Mesothelial cell of epicardium (in vitro differentiated cells): ENCODE measurements at regions not wholly inside any gene's neighbourhood (a gene's known extent, or its start where the extent isn't known, plus 50 kb on each side); places are given as distances from the start of the nearest gene placed in this dataset.

Experiments used
- DNase-seq, 2 experiments: peaks; one replicate each; pipeline ENCODE4 v3.0.0; 2021; ENCODE audit warnings: low spot score in 2 of 2; ENCODE audit not compliant: unreplicated experiment in 2 of 2
- H3K27ac Mint-ChIP-seq: 2 replicates; pipeline ENCODE4 v1.8.0; 2021; ENCODE audit warnings: mixed read lengths
- H3K27me3 Mint-ChIP-seq: 2 replicates; pipeline ENCODE4 v1.8.0; 2021; ENCODE audit warnings: low read depth, mixed read lengths
- H3K36me3 Mint-ChIP-seq: 2 replicates; pipeline ENCODE4 v1.8.0; 2021; ENCODE audit warnings: mixed read lengths
- H3K4me1 Mint-ChIP-seq: 2 replicates; pipeline ENCODE4 v1.8.0; 2021; ENCODE audit warnings: mixed read lengths
- H3K4me3 Mint-ChIP-seq: 2 replicates; pipeline ENCODE4 v1.8.0; 2021; ENCODE audit warnings: mild to moderate bottlenecking, moderate library complexity, mixed read lengths
- H3K9me3 Mint-ChIP-seq: 2 replicates; pipeline ENCODE4 v1.8.0; 2021; ENCODE audit warnings: mixed read lengths
- CTCF ChIP-seq: fragments of 200-600 bp; sonication (generic); IDR thresholded peaks from one replicate; pipeline ENCODE4 v1.5.0; 2021; ENCODE audit warnings: antibody characterized with exemption; ENCODE audit not compliant: unreplicated experiment

GRCh38 chr3:94990952-94991705, 928.3 kb downstream of the NSUN3 start:
- Mint-ChIP-seq H3K4me1 (peaks cover 4% of the 10 kb centered on the region), H3K9me3 (peaks cover 5% of the 10 kb centered on the region), H3K27ac (no peak overlapping the region), H3K4me3 (no peak overlapping the region), H3K27me3 (no peaks in the 10 kb centered on the region), H3K36me3 (no peaks in the 10 kb centered on the region)
- TF ChIP-seq CTCF, result no peak
- DNase-seq, result no peak

GRCh38 chr3:94996743-94997142, 933.9 kb downstream of the NSUN3 start:
- TF ChIP-seq CTCF, result no peak
- no peak overlapping the region for H3K27ac Mint-ChIP-seq
- H3K27me3 Mint-ChIP-seq, result no peaks in the 10 kb centered on the region
- H3K4me3 Mint-ChIP-seq, result no peak overlapping the region
- peaks cover 22% of the 10 kb centered on the region for H3K9me3 Mint-ChIP-seq
- H3K36me3 Mint-ChIP-seq, result no peaks in the 10 kb centered on the region
- H3K4me1 Mint-ChIP-seq, result peaks cover 4% of the 10 kb centered on the region
- no peak for DNase-seq

GRCh38 chr3:95002438-95003046, 939.7 kb downstream of the NSUN3 start:
- Mint-ChIP-seq H3K4me3 (no peak overlapping the region), H3K4me1 (peaks cover 12% of the 10 kb centered on the region), H3K27me3 (no peaks in the 10 kb centered on the region), H3K36me3 (no peaks in the 10 kb centered on the region), H3K9me3 (peaks cover 26% of the 10 kb centered on the region), H3K27ac (no peak overlapping the region)
- TF ChIP-seq CTCF, result no peak
- no peak for DNase-seq

DNA sequence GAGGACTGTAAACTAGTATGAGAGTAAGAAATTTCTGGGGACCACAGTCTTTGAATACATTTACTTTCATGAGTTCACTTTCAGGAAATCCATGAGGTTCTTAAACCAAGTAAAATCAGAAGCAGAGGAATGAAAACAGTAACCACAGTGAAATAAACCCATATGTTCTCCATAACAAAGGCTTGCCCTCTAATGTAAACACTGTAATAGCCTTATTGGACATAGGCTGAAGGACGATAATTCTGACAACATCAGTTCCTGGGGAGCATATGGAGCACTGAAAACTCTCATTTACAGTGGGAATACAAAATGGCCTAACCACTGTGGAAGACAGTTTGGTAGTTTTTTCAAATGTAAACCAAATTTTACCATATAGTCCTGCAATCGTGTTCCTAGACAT, 965.8 kb downstream of the NSUN3 start:
- H3K27ac Mint-ChIP-seq, result peak overlapping the region; percentile 21
- TF ChIP-seq CTCF, result no peak
- no peak for DNase-seq
- H3K9me3 Mint-ChIP-seq, result peaks cover 22% of the 10 kb centered on the region
- H3K4me1 Mint-ChIP-seq, result peaks cover 17% of the 10 kb centered on the region
- H3K36me3 Mint-ChIP-seq, result no peaks in the 10 kb centered on the region
- no peak overlapping the region for H3K4me3 Mint-ChIP-seq
- no peaks in the 10 kb centered on the region for H3K27me3 Mint-ChIP-seq

DNA sequence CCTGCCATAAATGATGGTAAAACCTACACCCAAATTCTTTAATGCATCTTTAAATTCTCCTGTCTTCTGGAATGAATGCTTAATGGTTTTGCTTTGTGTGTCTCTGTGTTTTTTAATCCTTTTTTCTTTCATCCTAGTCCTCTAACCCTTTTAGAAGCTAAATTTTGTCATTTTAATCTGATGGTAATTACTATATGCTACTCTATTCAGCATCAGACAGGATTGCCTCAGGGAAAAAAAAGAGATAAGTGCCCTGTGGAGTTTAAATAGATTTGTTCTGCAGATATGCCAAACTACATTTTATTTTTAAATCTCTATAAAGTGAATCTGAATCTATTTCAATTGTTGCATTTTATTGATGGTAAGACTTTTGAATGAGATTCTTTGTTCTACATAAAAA, 966.8 kb downstream of the NSUN3 start:
- Mint-ChIP-seq H3K9me3 (peaks cover 26% of the 10 kb centered on the region), H3K27me3 (no peaks in the 10 kb centered on the region), H3K4me3 (no peak overlapping the region), H3K36me3 (peaks cover 5% of the 10 kb centered on the region), H3K4me1 (peaks cover 10% of the 10 kb centered on the region), H3K27ac (peak overlapping the region; percentile 61)
- DNase-seq, result no peak
- TF ChIP-seq CTCF, result no peak
